ENCODE measurements at regions not wholly inside any gene's neighbourhood (a gene's known extent, or its start where the extent isn't known, plus 50 kb on each side); places are given as distances from the start of the nearest gene placed in this dataset.

DNA sequence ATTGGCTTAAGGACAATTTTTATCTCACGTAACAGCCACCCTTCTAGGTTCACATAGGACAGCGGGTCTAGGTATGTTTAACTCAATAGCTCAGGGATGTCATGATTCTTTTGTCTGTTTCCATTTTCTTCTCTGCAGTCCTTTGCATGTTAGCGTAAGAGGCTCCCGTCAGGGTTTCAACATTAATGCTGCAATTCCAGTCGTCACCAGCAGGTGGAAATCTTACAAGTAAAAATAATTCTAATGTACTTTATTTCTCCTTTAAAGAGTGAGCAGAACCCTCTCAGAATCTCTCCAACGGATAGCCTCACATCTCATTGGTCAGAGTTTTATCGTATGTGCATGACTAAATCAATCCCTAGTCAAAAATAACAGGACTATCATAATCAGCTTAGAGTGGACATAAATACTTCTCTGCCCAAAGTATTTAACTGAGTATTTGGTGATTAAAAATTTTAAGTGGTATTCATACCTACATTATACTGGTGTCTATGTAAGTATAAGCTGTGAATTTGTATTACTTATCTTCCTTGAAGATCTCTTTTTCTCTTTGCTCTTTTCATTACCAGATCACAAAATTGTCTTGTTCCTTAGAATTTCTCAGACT, 487.2 kb upstream of the GCFC2 start (continued):
- TF ChIP-seq CREB5 (CRISPR knock-in tag; IDR thresholded peaks at IDR 0.05; ENCODE audit: low read depth) (no peak), ISL1 (CRISPR knock-in tag; IDR thresholded peaks at IDR 0.05) (no peak), ZFP3 (CRISPR knock-in tag; IDR thresholded peaks at IDR 0.05) (no peak)

DNA sequence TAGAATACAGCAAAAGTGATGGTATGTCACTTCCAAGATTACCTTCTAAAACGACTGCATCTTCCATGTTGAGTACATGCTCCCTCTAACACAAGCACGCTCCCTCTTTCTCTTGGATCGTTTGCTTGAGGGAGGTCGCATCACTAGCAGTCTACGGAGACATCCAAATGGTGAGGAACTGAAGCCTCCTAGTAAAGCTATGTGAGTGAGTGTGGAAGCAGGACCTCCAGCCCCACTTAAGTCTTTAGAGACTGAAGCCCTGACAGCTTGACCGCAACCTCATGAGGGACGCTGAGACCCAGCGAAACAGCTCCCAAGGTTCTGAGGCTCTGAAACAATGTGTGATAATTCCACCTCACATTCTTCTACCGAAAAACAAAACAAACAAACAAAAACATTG, 486.7 kb upstream of the GCFC2 start:
- no peak for ATAC-seq
- no peak for TF ChIP-seq ZC3H10 (CRISPR knock-in tag; IDR thresholded peaks at IDR 0.05)
- TF ChIP-seq, protein P1, sequence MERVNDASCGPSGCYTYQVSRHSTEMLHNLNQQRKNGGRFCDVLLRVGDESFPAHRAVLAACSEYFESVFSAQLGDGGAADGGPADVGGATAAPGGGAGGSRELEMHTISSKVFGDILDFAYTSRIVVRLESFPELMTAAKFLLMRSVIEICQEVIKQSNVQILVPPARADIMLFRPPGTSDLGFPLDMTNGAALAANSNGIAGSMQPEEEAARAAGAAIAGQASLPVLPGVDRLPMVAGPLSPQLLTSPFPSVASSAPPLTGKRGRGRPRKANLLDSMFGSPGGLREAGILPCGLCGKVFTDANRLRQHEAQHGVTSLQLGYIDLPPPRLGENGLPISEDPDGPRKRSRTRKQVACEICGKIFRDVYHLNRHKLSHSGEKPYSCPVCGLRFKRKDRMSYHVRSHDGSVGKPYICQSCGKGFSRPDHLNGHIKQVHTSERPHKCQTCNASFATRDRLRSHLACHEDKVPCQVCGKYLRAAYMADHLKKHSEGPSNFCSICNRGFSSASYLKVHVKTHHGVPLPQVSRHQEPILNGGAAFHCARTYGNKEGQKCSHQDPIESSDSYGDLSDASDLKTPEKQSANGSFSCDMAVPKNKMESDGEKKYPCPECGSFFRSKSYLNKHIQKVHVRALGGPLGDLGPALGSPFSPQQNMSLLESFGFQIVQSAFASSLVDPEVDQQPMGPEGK (CRISPR knock-in tag; IDR thresholded peaks at IDR 0.05; ENCODE audit: borderline replicate concordance), result no peak
- no peak for TF ChIP-seq BACH2 (CRISPR knock-in tag; IDR thresholded peaks at IDR 0.05; ENCODE audit: borderline replicate concordance)
- TF ChIP-seq ZFP30 (CRISPR knock-in tag; IDR thresholded peaks at IDR 0.05), result no peak

GRCh38 chr2:76194031-76194775, 483.5 kb upstream of the GCFC2 start:
- TF ChIP-seq OSR1 (CRISPR knock-in tag; IDR thresholded peaks at IDR 0.05) (no peak), SNAI2 (CRISPR knock-in tag; IDR thresholded peaks at IDR 0.05) (no peak), CSDC2 (CRISPR knock-in tag; IDR thresholded peaks at IDR 0.05) (no peak), ISL1 (CRISPR knock-in tag; IDR thresholded peaks at IDR 0.05) (no peak)
- no peak for ATAC-seq

DNA sequence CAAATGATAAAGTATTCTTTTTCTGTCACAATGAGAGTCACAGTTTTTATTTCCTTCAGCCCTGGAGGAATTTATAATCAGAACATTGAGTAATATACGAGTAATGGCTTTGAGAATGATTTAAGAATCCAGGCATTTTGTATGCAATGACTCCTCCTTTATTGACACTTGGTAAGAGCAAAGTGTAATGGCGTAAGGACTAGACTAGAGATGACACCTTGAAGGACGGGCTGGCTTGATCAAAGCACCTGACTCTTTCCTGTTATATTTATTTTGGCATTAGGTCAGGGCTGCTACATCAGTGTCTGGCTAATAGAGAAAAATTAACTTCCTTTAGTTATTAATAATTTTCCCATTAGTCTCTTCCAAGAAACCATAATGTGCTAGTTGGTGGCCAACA, 482.4 kb upstream of the GCFC2 start:
- TF ChIP-seq ZNF70 (CRISPR knock-in tag; IDR thresholded peaks at IDR 0.05) (no peak), SNAI2 (CRISPR knock-in tag; IDR thresholded peaks at IDR 0.05) (no peak), TCF4 (CRISPR knock-in tag; IDR thresholded peaks at IDR 0.05; ENCODE audit: borderline replicate concordance) (no peak), RARB (CRISPR knock-in tag; IDR thresholded peaks at IDR 0.05) (no peak), BACH2 (CRISPR knock-in tag; IDR thresholded peaks at IDR 0.05; ENCODE audit: borderline replicate concordance) (no peak), ZNF8 (CRISPR knock-in tag; IDR thresholded peaks at IDR 0.05) (no peak), CSDC2 (CRISPR knock-in tag; IDR thresholded peaks at IDR 0.05) (no peak), ZNF565 (CRISPR knock-in tag; conservative IDR thresholded peaks at IDR 0.05; ENCODE audit: low read depth) (no peak), ZFP30 (CRISPR knock-in tag; IDR thresholded peaks at IDR 0.05) (no peak), ZC3H10 (CRISPR knock-in tag; IDR thresholded peaks at IDR 0.05) (no peak), ISL1 (CRISPR knock-in tag; IDR thresholded peaks at IDR 0.05) (no peak), TSHZ2 (CRISPR knock-in tag; IDR thresholded peaks at IDR 0.05) (no peak)
- TF ChIP-seq, protein P1 (CRISPR knock-in tag; IDR thresholded peaks at IDR 0.05; ENCODE audit: borderline replicate concordance), result no peak
- ATAC-seq, result no peak

- TF ChIP-seq ZNF8 (CRISPR knock-in tag; IDR thresholded peaks at IDR 0.05) (no peak), TOX (CRISPR knock-in tag; IDR thresholded peaks at IDR 0.05; ENCODE audit: borderline replicate concordance) (no peak), OSR1 (CRISPR knock-in tag; IDR thresholded peaks at IDR 0.05) (no peak)
- no peak for ATAC-seq
Observed at GRCh38 chr2:76188334-76189008, 477.8 kb upstream of the GCFC2 start.

Measured in SK-N-SH treated with all-trans-retinoic acid at 6 μM for 48 hours (cell line).